Left lung (tissue), 4 donors: ENCODE measurements at regions not wholly inside any gene's neighbourhood (a gene's known extent, or its start where the extent isn't known, plus 50 kb on each side); places are given as distances from the start of the nearest gene placed in this dataset.

Source experiments
- ATAC-seq: fragments of 200-7000 bp; cut with Tn5 transposase; one replicate; pipeline ENCODE4 v1.9.1; 2020; ENCODE audit warnings: moderate library complexity
- DNase-seq, 4 donors: peaks; one replicate each; pipeline ENCODE4 v3.0.0-alpha.2; 2013 to 2020
- H3K27ac ChIP-seq, 2 donors: fragments of 200-600 bp; sonication (generic) in 1 of 2; one replicate each; pipeline versions ENCODE4 v1.5.0 to v1.8.0; 2020 to 2021
- H3K27me3 ChIP-seq, 2 donors: fragments of 200-600 bp; sonication (generic) in 1 of 2; one replicate each; pipeline versions ENCODE4 v1.5.0 to v1.8.0; 2020 to 2021
- H3K36me3 ChIP-seq, 2 donors: fragments of 200-600 bp; sonication (generic) in 1 of 2; one replicate each; pipeline versions ENCODE4 v1.5.0 to v1.8.0; 2020 to 2021
- H3K4me1 ChIP-seq, 2 donors: fragments of 200-600 bp; one replicate each; pipeline ENCODE4 v1.8.0; 2021
- H3K4me3 ChIP-seq, 2 donors: fragments of 200-600 bp; sonication (generic) in 1 of 2; one replicate each; pipeline versions ENCODE4 v1.5.0 to v1.8.0; 2020 to 2021; ENCODE audit warnings: mild to moderate bottlenecking in 1 of 2
- H3K9me3 ChIP-seq, 2 donors: fragments of 200-600 bp; sonication (generic) in 1 of 2; one replicate each; pipeline versions ENCODE4 v1.5.0 to v1.8.0; 2020 to 2021
- CTCF ChIP-seq, 2 donors: fragments of 200-600 bp; sonication (generic) in 1 of 2; IDR thresholded peaks; one replicate each; pipeline versions ENCODE4 v1.5.0 to v1.8.0; 2021; ENCODE audit warnings: antibody characterized with exemption in 2 of 2
- intact Hi-C, 2 donors: fragments of 100-400 bp; cut with DNase I; formaldehyde crosslinking; loops; one replicate each; pipeline versions ENCODE4 v1.11.2 to v1.14.2; 2022
- donor health status: DM: no; HTN: yes; CAD: no.
- donor health status: DM: no; HTN: no; CAD: no.

- intact Hi-C loops, result no loop called here
- Histone ChIP-seq H3K27ac (no peak overlapping the region), H3K36me3 (no peaks in the 10 kb centered on the region), H3K27me3 (no peaks in the 10 kb centered on the region), H3K4me1 (peaks cover 0 to 3% of the 10 kb centered on the region in 2 donors), H3K4me3 (no peak overlapping the region), H3K9me3 (no peaks in the 10 kb centered on the region)
- TF ChIP-seq CTCF (IDR thresholded peaks at IDR 0.05), result no peak
- ATAC-seq, result no peak
- no peak for DNase-seq
Observed at GRCh38 chr11:92384802-92385201, 160.2 kb downstream of the FAT3 start.

GRCh38 chr11:92386577-92386976 lies 162.0 kb downstream of the FAT3 start:
- Histone ChIP-seq H3K27me3 (no peaks in the 10 kb centered on the region), H3K4me1 (peaks cover 0 to 3% of the 10 kb centered on the region in 2 donors), H3K27ac (no peak overlapping the region), H3K9me3 (no peaks in the 10 kb centered on the region), H3K36me3 (no peaks in the 10 kb centered on the region), H3K4me3 (no peak overlapping the region)
- intact Hi-C loops, result no loop called here
- ATAC-seq, result no peak
- TF ChIP-seq CTCF (IDR thresholded peaks at IDR 0.05), result no peak
- no peak for DNase-seq

- H3K36me3 ChIP-seq, result no peaks in the 10 kb centered on the region
- H3K27ac ChIP-seq, result no peak overlapping the region
- TF ChIP-seq CTCF (IDR thresholded peaks at IDR 0.05), result no peak
- H3K9me3 ChIP-seq, result no peaks in the 10 kb centered on the region
- H3K27me3 ChIP-seq, result no peaks in the 10 kb centered on the region
- intact Hi-C loops, result no loop called here
- H3K4me3 ChIP-seq, result no peak overlapping the region
- peaks cover 0 to 3% of the 10 kb centered on the region in 2 donors for H3K4me1 ChIP-seq
- ATAC-seq (no peak), DNase-seq (no peak)
Observed at GRCh38 chr11:92387859-92388258, 163.2 kb downstream of the FAT3 start.

- Histone ChIP-seq H3K36me3 (no peaks in the 10 kb centered on the region), H3K27me3 (no peaks in the 10 kb centered on the region), H3K9me3 (no peaks in the 10 kb centered on the region), H3K4me1 (peaks cover 0 to 3% of the 10 kb centered on the region in 2 donors), H3K4me3 (no peak overlapping the region), H3K27ac (no peak overlapping the region)
- ATAC-seq (no peak), DNase-seq (no peak)
- TF ChIP-seq CTCF (IDR thresholded peaks at IDR 0.05), result no peak
- intact Hi-C loops, result no loop called here
Observed at GRCh38 chr11:92388380-92388779, 163.8 kb downstream of the FAT3 start.

GRCh38 chr11:92390783-92391182 lies 166.2 kb downstream of the FAT3 start:
- no peak for TF ChIP-seq CTCF (IDR thresholded peaks at IDR 0.05)
- ATAC-seq, result no peak
- DNase-seq, result no peak
- intact Hi-C loops, result no loop called here
- Histone ChIP-seq H3K36me3 (no peaks in the 10 kb centered on the region), H3K27ac (no peak overlapping the region), H3K9me3 (no peaks in the 10 kb centered on the region), H3K4me1 (no peaks in the 10 kb centered on the region), H3K4me3 (no peak overlapping the region), H3K27me3 (no peaks in the 10 kb centered on the region)
